Pancreas (tissue), 10 donors: ENCODE measurements at regions not wholly inside any gene's neighbourhood (a gene's known extent, or its start where the extent isn't known, plus 50 kb on each side); places are given as distances from the start of the nearest gene placed in this dataset.
A peak's percentile ranks its signal among the peaks of the same experiment; 100 is the strongest.

Experiments
- ATAC-seq, 4 donors: fragments of 200-7000 bp; cut with Tn5 transposase; one replicate each; pipeline versions ENCODE4 v1.8.0 to v1.9.1; 2020; ENCODE audit warnings: mild to moderate bottlenecking in 4 of 4, moderate library complexity in 4 of 4
- DNase-seq, 6 donors: peaks; one replicate each; pipeline ENCODE4 v3.0.0-alpha.2; 2020
- FAIRE-seq: peaks from 2 replicates; lab custom pipeline; 2012; peaks lifted over from hg19 to GRCh38; lab: Jason Lieb, UNC
- H3K27ac ChIP-seq, 4 donors: fragments of 200-600 bp; sonication (generic); 1 replicate in 3 of 4; 2 replicates in 1 of 4; pipeline versions ENCODE4 v1.5.0 to v1.8.0; 2020
- H3K27me3 ChIP-seq, 4 donors: fragments of 200-600 bp; one replicate each; pipeline ENCODE4 v1.8.0; 2021
- H3K36me3 ChIP-seq, 3 donors: fragments of 200-600 bp; sonication (generic) in 1 of 3; one replicate each; pipeline versions ENCODE4 v1.5.0 to v1.8.0; 2020 to 2021
- H3K4me1 ChIP-seq, 3 donors: fragments of 200-600 bp; one replicate each; pipeline ENCODE4 v1.8.0; 2021
- H3K4me3 ChIP-seq, 4 donors: fragments of 200-600 bp; sonication (generic) in 2 of 4; one replicate each; pipeline versions ENCODE4 v1.5.0 to v1.8.0; 2020 to 2021
- H3K9me3 ChIP-seq, 4 donors: fragments of 200-600 bp; one replicate each; pipeline ENCODE4 v1.8.0; 2021
- CTCF ChIP-seq, 4 donors: fragments of 200-600 bp; sonication (generic) in 3 of 4; IDR thresholded peaks; one replicate each; pipeline versions ENCODE4 v1.5.0 to v1.8.0; 2021; ENCODE audit warnings: antibody characterized with exemption in 4 of 4
- WGBS, 2 donors: extraction: QIAGEN DNeasy Blood & Tissue Kit; methylation state at CpG; one replicate each; pipeline ENCODE4 v1.1.7; 2013; 5-methylcytosine and 5-hydroxymethylcytosine counted together
- intact Hi-C, 3 donors: fragments of 100-400 bp; cut with DNase I; formaldehyde crosslinking; loops; one replicate each; pipeline versions ENCODE4 v1.11.1 to v1.14.2; 2022
- donor health status: healthy with polysubstance abuse.
- donor health status: DM: no; HTN: no; CAD: no; lungs with moderate emphysema.
- donor health status: DM: no; HTN: no; CAD: no.
- donor health status: control.
- donor health status: control.
- donor health status: Bipolar disorder and iron deficiency.
- donor health status: DM: yes; HTN: yes; CAD: no.
- donor health status: DM: no; HTN: no; CAD: no.
- donor health status: DM: no; HTN: no; CAD: no.
- donor health status: DM: yes; HTN: yes; CAD: no.

- FAIRE-seq (no peak), DNase-seq (peak in 4 of 6 donors; percentile 58 to 74 (median 68)), ATAC-seq (peak; percentile 59 to 88 (median 75))
- Histone ChIP-seq H3K27me3 (no peaks in the 10 kb centered on the region), H3K4me3 (peak overlapping the region in 1 of 4 donors; percentile 20), H3K36me3 (no peaks in the 10 kb centered on the region), H3K9me3 (no peaks in the 10 kb centered on the region), H3K27ac (peak overlapping the region in 3 of 4 donors; percentile 35 to 65 (median 63)), H3K4me1 (no peaks in the 10 kb centered on the region)
- TF ChIP-seq CTCF (IDR thresholded peaks at IDR 0.05) = no peak
- WGBS, 2 donors = 53 to 57% methylated on average over 32 to 35 of the region's 35 CpGs
- intact Hi-C loops = no loop called here
Measured at GRCh38 chr4:3384771-3385710, 56.7 kb upstream of the HGFAC start.

- Histone ChIP-seq H3K27me3 (no peaks in the 10 kb centered on the region), H3K9me3 (no peaks in the 10 kb centered on the region), H3K4me3 (peak overlapping the region in 1 of 4 donors; percentile 20), H3K27ac (peak overlapping the region in 2 of 4 donors; percentile 63 to 65), H3K36me3 (no peaks in the 10 kb centered on the region), H3K4me1 (no peaks in the 10 kb centered on the region)
- ATAC-seq (peak in 1 of 4 donors; percentile 8), FAIRE-seq (no peak), DNase-seq (no peak)
- 87 to 89% methylated on average over 21 of the region's 21 CpGs for WGBS, 2 donors
- TF ChIP-seq CTCF (IDR thresholded peaks at IDR 0.05) = no peak
- intact Hi-C loops = no loop called here
Measured at GRCh38 chr4:3385711-3386420, 55.9 kb upstream of the HGFAC start.

- ATAC-seq (no peak), DNase-seq (no peak), FAIRE-seq (no peak)
- no peaks in the 10 kb centered on the region for H3K4me1 ChIP-seq
- no peak overlapping the region for H3K27ac ChIP-seq
- H3K4me3 ChIP-seq = no peak overlapping the region
- WGBS, 2 donors = 73 to 77% methylated on average over 9 of the region's 9 CpGs
- no peaks in the 10 kb centered on the region for H3K27me3 ChIP-seq
- H3K9me3 ChIP-seq = no peaks in the 10 kb centered on the region
- no peak for TF ChIP-seq CTCF (IDR thresholded peaks at IDR 0.05)
- intact Hi-C loops = no loop called here
- H3K36me3 ChIP-seq = no peaks in the 10 kb centered on the region
Measured at GRCh38 chr4:3386526-3386925, 55.2 kb upstream of the HGFAC start.

- ATAC-seq (no peak), FAIRE-seq (no peak), DNase-seq (peak in 1 of 6 donors; percentile 39)
- no peaks in the 10 kb centered on the region for H3K27me3 ChIP-seq
- TF ChIP-seq CTCF (IDR thresholded peaks at IDR 0.05) = no peak
- no peaks in the 10 kb centered on the region for H3K36me3 ChIP-seq
- no peaks in the 10 kb centered on the region for H3K4me1 ChIP-seq
- 82 to 90% methylated on average over 15 of the region's 15 CpGs for WGBS, 2 donors
- H3K4me3 ChIP-seq = no peak overlapping the region
- no peaks in the 10 kb centered on the region for H3K9me3 ChIP-seq
- H3K27ac ChIP-seq = peak overlapping the region in 2 of 4 donors; percentile 47 to 60
- intact Hi-C loops = no loop called here
Measured at GRCh38 chr4:3387154-3387942, 54.4 kb upstream of the HGFAC start.
